Loucy (cell line): ENCODE measurements at regions not wholly inside any gene's neighbourhood (a gene's known extent, or its start where the extent isn't known, plus 50 kb on each side); places are given as distances from the start of the nearest gene placed in this dataset.
"Not testable (repeated sequence)": the region's sequence is repeated elsewhere in the genome, so short reads cannot be mapped to it uniquely, and the experiment has no call there.

Experiments used
- H2AFZ ChIP-seq: fragments of 200-600 bp; sonication (generic); 2 replicates; pipeline ENCODE4 v1.6.0; 2016; ENCODE audit warnings: antibody characterized with exemption, mild to moderate bottlenecking, low read length, moderate library complexity
- H3F3A ChIP-seq: fragments of 200-600 bp; 2 replicates; pipeline ENCODE4 v1.6.0; 2016; ENCODE audit warnings: antibody characterized with exemption, low read depth, mild to moderate bottlenecking
- H3K27me3 ChIP-seq: fragments of 200-600 bp; sonication (generic); 2 replicates; pipeline ENCODE4 v1.6.1; 2014; ENCODE audit warnings: low read length, mild to moderate bottlenecking; ENCODE audit not compliant: insufficient read depth, poor library complexity, severe bottlenecking
- H3K36me3 ChIP-seq: fragments of 200-600 bp; sonication (generic); 2 replicates; pipeline ENCODE4 v1.6.1; 2016; ENCODE audit warnings: low read length; ENCODE audit not compliant: insufficient read depth
- H3K4me1 ChIP-seq: fragments of 200-600 bp; sonication (generic); 2 replicates; pipeline ENCODE4 v1.5.1; 2014; ENCODE audit warnings: low read length, mild to moderate bottlenecking; ENCODE audit not compliant: insufficient read depth, poor library complexity, severe bottlenecking
- H3K4me2 ChIP-seq: fragments of 200-600 bp; sonication (generic); 2 replicates; pipeline ENCODE4 v1.6.0; 2014; ENCODE audit warnings: antibody characterized with exemption, low read length, low read depth, mild to moderate bottlenecking; ENCODE audit not compliant: poor library complexity, severe bottlenecking
- H3K4me3 ChIP-seq: fragments of 200-600 bp; sonication (generic); 2 replicates; pipeline ENCODE4 v1.5.1; 2014; ENCODE audit warnings: low read length, mild to moderate bottlenecking, mixed read lengths; ENCODE audit not compliant: poor library complexity, severe bottlenecking
- H3K79me2 ChIP-seq: fragments of 200-600 bp; sonication (generic); 2 replicates; pipeline ENCODE4 v1.6.1; 2014; ENCODE audit warnings: low read length; ENCODE audit not compliant: insufficient read depth
- H3K9ac ChIP-seq: fragments of 200-600 bp; sonication (generic); 2 replicates; pipeline ENCODE4 v1.6.0; 2014; ENCODE audit warnings: mild to moderate bottlenecking, low read depth, low read length, moderate library complexity; ENCODE audit not compliant: poor library complexity, severe bottlenecking
- H3K9me2 ChIP-seq: fragments of 200-600 bp; sonication (generic); replicated peaks from 2 replicates; pipeline ENCODE4 v1.6.1; 2016; ENCODE audit warnings: low read depth, low read length, mixed read lengths
- H3K9me3 ChIP-seq: fragments of 200-600 bp; sonication (generic); 2 replicates; pipeline ENCODE4 v1.6.1; 2014; ENCODE audit warnings: mild to moderate bottlenecking, antibody characterized with exemption, low read length, low read depth; ENCODE audit not compliant: insufficient read depth
- H4K20me1 ChIP-seq: fragments of 200-600 bp; sonication (generic); 2 replicates; pipeline ENCODE4 v1.6.0; 2014; ENCODE audit warnings: antibody characterized with exemption, low read length, mild to moderate bottlenecking; ENCODE audit not compliant: insufficient read depth, poor library complexity, severe bottlenecking
- CTCF ChIP-seq: fragments of 200-600 bp; sonication (generic); conservative IDR thresholded peaks from 2 replicates; pipeline ENCODE4 v1.5.1; 2014; ENCODE audit warnings: mild to moderate bottlenecking, antibody characterized with exemption, low read length
- EZH2phosphoT487 ChIP-seq: fragments of 200-600 bp; IDR thresholded peaks from 2 replicates; pipeline ENCODE4 v1.6.1; 2018; ENCODE audit warnings: antibody characterized with exemption, mild to moderate bottlenecking, moderate library complexity, borderline replicate concordance

GRCh38 chr14:49089107-49089506, 497.1 kb downstream of the RPS29 start:
- H3K79me2 ChIP-seq = no peaks in the 10 kb centered on the region
- no peak overlapping the region for H3K4me3 ChIP-seq
- H3K4me2 ChIP-seq = no peak overlapping the region
- H3K27me3 ChIP-seq = no peaks in the 10 kb centered on the region
- no peaks in the 10 kb centered on the region for H4K20me1 ChIP-seq
- no peaks in the 10 kb centered on the region for H3K9me3 ChIP-seq
- H3F3A ChIP-seq = no peaks in the 10 kb centered on the region
- no peak overlapping the region for H2AFZ ChIP-seq
- TF ChIP-seq EZH2phosphoT487 = no peak
- TF ChIP-seq CTCF = no peak
- peaks cover 21% of the 10 kb centered on the region for H3K4me1 ChIP-seq
- no peaks in the 10 kb centered on the region for H3K36me3 ChIP-seq
- no peaks in the 10 kb centered on the region for H3K9me2 ChIP-seq
- H3K9ac ChIP-seq = no peak overlapping the region

GRCh38 chr14:49073292-49073691, 512.9 kb downstream of the RPS29 start:
- not testable (repeated sequence) for H3K4me3 ChIP-seq, H3K9me2 ChIP-seq, H3K4me2 ChIP-seq, H3K9ac ChIP-seq, H3K79me2 ChIP-seq, H3K36me3 ChIP-seq, H3K9me3 ChIP-seq, H3K27me3 ChIP-seq, H3K4me1 ChIP-seq, H2AFZ ChIP-seq, H3F3A ChIP-seq, H4K20me1 ChIP-seq

DNA sequence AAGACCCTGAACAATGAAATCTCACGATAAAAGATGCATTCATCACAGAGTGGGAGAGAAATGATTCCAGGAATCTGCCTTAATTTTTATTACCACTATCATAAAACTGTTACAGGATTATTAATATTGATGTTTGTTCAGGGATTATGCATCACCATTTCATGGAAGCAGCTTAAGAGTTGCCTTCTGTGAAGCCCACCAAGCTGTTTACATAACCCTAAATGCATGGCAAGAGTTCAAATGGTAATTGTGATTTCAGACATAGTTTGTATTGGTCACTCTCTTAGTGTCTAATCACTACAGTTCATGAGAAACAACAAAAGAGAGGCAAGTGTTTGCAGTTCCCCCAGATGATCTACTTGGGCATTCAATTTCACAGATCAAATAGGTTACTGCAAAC, 527.7 kb downstream of the RPS29 start:
- no peak overlapping the region for H3K4me2 ChIP-seq
- no peaks in the 10 kb centered on the region for H4K20me1 ChIP-seq
- no peak overlapping the region for H3K9ac ChIP-seq
- H3K9me3 ChIP-seq = no peaks in the 10 kb centered on the region
- no peaks in the 10 kb centered on the region for H3K27me3 ChIP-seq
- no peaks in the 10 kb centered on the region for H3K4me1 ChIP-seq
- no peaks in the 10 kb centered on the region for H3K79me2 ChIP-seq
- H3F3A ChIP-seq = no peaks in the 10 kb centered on the region
- H3K4me3 ChIP-seq = no peak overlapping the region
- H3K36me3 ChIP-seq = no peaks in the 10 kb centered on the region
- no peak for TF ChIP-seq CTCF
- no peak for TF ChIP-seq EZH2phosphoT487
- H2AFZ ChIP-seq = no peak overlapping the region
- H3K9me2 ChIP-seq = no peaks in the 10 kb centered on the region

GRCh38 chr14:49057838-49058510, 528.2 kb downstream of the RPS29 start:
- Histone ChIP-seq H3K4me2 (no peak overlapping the region), H3K79me2 (no peaks in the 10 kb centered on the region), H3K9me2 (no peaks in the 10 kb centered on the region), H3K4me3 (no peak overlapping the region), H2AFZ (no peak overlapping the region), H3K4me1 (no peaks in the 10 kb centered on the region), H3K9me3 (no peaks in the 10 kb centered on the region), H3K9ac (no peak overlapping the region), H3K27me3 (no peaks in the 10 kb centered on the region), H3F3A (no peaks in the 10 kb centered on the region), H3K36me3 (no peaks in the 10 kb centered on the region), H4K20me1 (no peaks in the 10 kb centered on the region)
- TF ChIP-seq EZH2phosphoT487 = no peak
- TF ChIP-seq CTCF = no peak
